ENCODE measurements at regions not wholly inside any gene's neighbourhood (a gene's known extent, or its start where the extent isn't known, plus 50 kb on each side); places are given as distances from the start of the nearest gene placed in this dataset.
A peak's percentile ranks its signal among the peaks of the same experiment; 100 is the strongest.

GRCh38 chr4:123840197-123840596 is 443.6 kb downstream of the SPRY1 start:
- ATAC-seq (no peak), DNase-seq (no peak)
- peaks cover 0 to 29% (median 0%) of the 10 kb centered on the region in 11 donors for H3K9me3 ChIP-seq
- H3K27ac ChIP-seq, result peak overlapping the region in 5 of 10 donors; percentile 3 to 48 (median 44)
- no peaks in the 10 kb centered on the region for H3K36me3 ChIP-seq
- intact Hi-C loops (cut with DNase I), result loop anchor here in 1 of 10 donors (10.0 kb wide), 1 partner anchor 275 kb away; no protein-coding TSS in a partner anchor
- TF ChIP-seq CTCF (IDR thresholded peaks at IDR 0.05), result no peak
- peaks cover 0 to 44% (median 25%) of the 10 kb centered on the region in 9 donors for H3K4me1 ChIP-seq
- no peak overlapping the region for H3K4me3 ChIP-seq
- H3K27me3 ChIP-seq, result no peaks in the 10 kb centered on the region

GRCh38 chr4:123841447-123842121 is 445.0 kb downstream of the SPRY1 start:
- peaks cover 0 to 29% (median 0%) of the 10 kb centered on the region in 11 donors for H3K9me3 ChIP-seq
- DNase-seq (no peak), ATAC-seq (no peak)
- no peak for TF ChIP-seq CTCF (IDR thresholded peaks at IDR 0.05)
- H3K4me3 ChIP-seq, result no peak overlapping the region
- H3K27me3 ChIP-seq, result no peaks in the 10 kb centered on the region
- H3K36me3 ChIP-seq, result no peaks in the 10 kb centered on the region
- H3K27ac ChIP-seq, result no peak overlapping the region
- intact Hi-C loops (cut with DNase I), result loop anchor here in 1 of 10 donors (10.0 kb wide), 1 partner anchor 277 kb away; no protein-coding TSS in a partner anchor
- peaks cover 0 to 37% (median 18%) of the 10 kb centered on the region in 9 donors for H3K4me1 ChIP-seq
- WGBS, 2 donors, result 79 to 90% methylated on average over 6 of the region's 6 CpGs

GRCh38 chr4:123843137-123843536 is 446.5 kb downstream of the SPRY1 start:
- WGBS, 2 donors, result 79 to 92% methylated on average over 1 of the region's 1 CpG

DNA sequence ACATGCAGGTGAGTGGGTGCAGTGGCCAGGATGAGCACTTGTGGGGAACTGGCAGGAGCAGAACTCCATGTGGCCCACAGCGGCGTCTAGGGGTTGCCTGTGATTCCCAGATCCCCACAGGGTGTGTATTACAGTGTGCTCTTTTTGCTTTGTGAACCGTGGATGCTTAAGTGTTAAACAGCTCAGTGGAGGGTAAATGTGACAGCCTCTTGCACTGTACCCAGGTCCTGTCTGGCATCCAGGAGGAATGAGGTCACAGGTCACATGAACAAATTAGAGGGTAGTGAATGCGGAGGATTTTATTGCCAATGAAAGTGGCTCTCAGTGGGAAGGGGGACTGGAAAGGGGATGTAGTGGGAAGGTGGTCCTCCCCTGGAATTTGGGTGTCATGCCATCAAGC is 447.8 kb downstream of the SPRY1 start:
- Histone ChIP-seq H3K27ac (peak overlapping the region in 3 of 10 donors; percentile 12 to 44 (median 38)), H3K4me1 (peaks cover 0 to 28% (median 12%) of the 10 kb centered on the region in 9 donors), H3K27me3 (no peaks in the 10 kb centered on the region), H3K36me3 (no peaks in the 10 kb centered on the region), H3K9me3 (peaks cover 0 to 29% (median 0%) of the 10 kb centered on the region in 11 donors), H3K4me3 (no peak overlapping the region)
- no peak for TF ChIP-seq CTCF (IDR thresholded peaks at IDR 0.05)
- WGBS, 2 donors, result 96 to 99% methylated on average over 4 of the region's 4 CpGs
- intact Hi-C loops (cut with DNase I), result loop anchor here in 1 of 10 donors (10.0 kb wide), 1 partner anchor 280 kb away; no protein-coding TSS in a partner anchor
- ATAC-seq, result peak in 1 of 8 donors; percentile 26
- no peak for DNase-seq

More at GRCh38 chr4:123843137-123843536, 446.5 kb downstream of the SPRY1 start:
- TF ChIP-seq CTCF (IDR thresholded peaks at IDR 0.05), result no peak
- DNase-seq, result no peak
- H3K4me3 ChIP-seq, result no peak overlapping the region
- ATAC-seq, result no peak
- intact Hi-C loops (cut with DNase I), result loop anchor here in 1 of 10 donors (10.0 kb wide), 1 partner anchor 278 kb away; no protein-coding TSS in a partner anchor
- peaks cover 0 to 31% (median 18%) of the 10 kb centered on the region in 9 donors for H3K4me1 ChIP-seq
- no peaks in the 10 kb centered on the region for H3K36me3 ChIP-seq
- H3K27ac ChIP-seq, result peak overlapping the region in 4 of 10 donors; percentile 1 to 44 (median 21)
- peaks cover 0 to 29% (median 0%) of the 10 kb centered on the region in 11 donors for H3K9me3 ChIP-seq
- H3K27me3 ChIP-seq, result no peaks in the 10 kb centered on the region
